ENCODE measurements at regions not wholly inside any gene's neighbourhood (a gene's known extent, or its start where the extent isn't known, plus 50 kb on each side); places are given as distances from the start of the nearest gene placed in this dataset.

DNA sequence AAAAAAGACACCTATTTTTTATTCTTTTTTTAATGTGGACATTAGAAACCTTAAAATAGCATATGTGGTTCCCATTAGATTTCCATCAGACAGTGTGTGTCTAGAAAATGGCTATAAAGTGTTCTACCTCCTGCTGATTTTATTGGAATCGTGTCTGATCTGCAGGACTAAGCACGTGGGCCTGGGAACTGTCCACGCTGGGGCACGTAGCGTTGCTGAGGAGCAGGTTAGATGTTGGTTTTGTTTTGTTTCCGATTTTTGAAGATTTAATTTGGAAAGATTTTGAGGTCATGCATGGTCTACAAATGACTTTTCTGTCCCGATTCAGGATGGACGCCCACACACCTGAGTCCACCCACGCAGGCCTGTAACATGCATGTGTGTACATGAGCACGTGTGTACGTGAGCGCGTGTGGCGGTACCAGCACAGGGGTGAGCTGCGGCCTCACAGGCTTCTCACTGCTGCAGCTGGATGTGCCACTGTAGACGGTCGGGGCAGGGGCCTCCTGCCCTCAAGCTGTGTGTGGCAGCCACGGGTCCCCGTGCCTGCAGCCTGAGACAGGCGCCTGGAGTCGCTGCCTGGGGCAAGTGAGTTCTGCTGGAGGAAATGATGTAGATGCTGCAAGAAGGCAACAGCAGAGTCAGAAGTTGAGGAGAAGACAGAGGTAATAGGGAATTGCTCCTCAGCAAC is 99.7 kb upstream of the CTDP1 start:
- no peak overlapping the region for H3K27ac ChIP-seq (ENCODE audit: low read depth, low read length)
- no peaks in the 10 kb centered on the region for H3K4me1 ChIP-seq (ENCODE audit: control insufficient read depth, insufficient read depth, low read length, unreplicated experiment)
- no peaks in the 10 kb centered on the region for H3K27me3 ChIP-seq (ENCODE audit: insufficient read depth, low read length)
- no peak overlapping the region for H2AFZ ChIP-seq (ENCODE audit: low read length, unreplicated experiment)
- no peaks in the 10 kb centered on the region for H3K36me3 ChIP-seq (ENCODE audit: insufficient read depth, low read length)
- H3K79me2 ChIP-seq (ENCODE audit: control insufficient read depth, insufficient read depth, low read length, unreplicated experiment), result no peaks in the 10 kb centered on the region
- no peak overlapping the region for H3K4me3 ChIP-seq (ENCODE audit: low read depth, low read length)

DNA sequence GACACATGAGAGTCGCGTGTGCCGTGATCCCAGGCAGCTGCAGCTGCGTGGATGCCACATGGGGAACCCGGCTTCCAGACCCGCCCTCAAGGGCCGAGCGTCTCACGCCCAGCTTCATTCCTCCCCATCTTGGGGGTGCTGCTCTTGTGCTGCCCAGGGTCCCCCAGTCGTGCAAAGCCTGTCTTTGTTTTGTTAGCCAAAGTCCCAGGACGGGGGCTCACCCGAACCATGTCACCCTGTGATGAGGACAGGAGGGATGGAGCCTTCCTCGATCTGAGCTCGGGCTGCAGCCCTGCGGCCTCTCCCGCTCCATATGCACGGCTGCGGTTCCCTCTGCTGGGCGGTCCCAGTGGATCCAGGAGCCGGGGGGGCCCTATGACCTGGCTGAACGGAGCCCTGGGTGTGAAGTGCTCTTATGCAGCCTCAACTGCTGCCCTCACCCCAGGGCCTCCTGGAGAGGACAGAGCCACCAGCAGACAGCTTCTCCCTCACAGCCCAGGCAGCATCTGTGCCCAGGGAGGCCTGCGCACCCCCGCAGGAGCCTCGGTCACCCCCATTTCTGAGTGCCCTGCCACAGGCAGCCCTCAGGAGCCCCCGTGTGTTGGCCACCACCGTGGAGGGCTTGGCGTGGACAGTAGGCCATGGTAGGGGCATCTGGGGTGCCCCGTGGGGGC is 99.0 kb upstream of the CTDP1 start:
- Histone ChIP-seq H3K27ac (ENCODE audit: low read depth, low read length) (no peak overlapping the region), H2AFZ (ENCODE audit: low read length, unreplicated experiment) (no peak overlapping the region), H3K36me3 (ENCODE audit: insufficient read depth, low read length) (no peaks in the 10 kb centered on the region), H3K4me1 (ENCODE audit: control insufficient read depth, insufficient read depth, low read length, unreplicated experiment) (no peaks in the 10 kb centered on the region), H3K27me3 (ENCODE audit: insufficient read depth, low read length) (no peaks in the 10 kb centered on the region), H3K79me2 (ENCODE audit: control insufficient read depth, insufficient read depth, low read length, unreplicated experiment) (no peaks in the 10 kb centered on the region), H3K4me3 (ENCODE audit: low read depth, low read length) (no peak overlapping the region)

DNA sequence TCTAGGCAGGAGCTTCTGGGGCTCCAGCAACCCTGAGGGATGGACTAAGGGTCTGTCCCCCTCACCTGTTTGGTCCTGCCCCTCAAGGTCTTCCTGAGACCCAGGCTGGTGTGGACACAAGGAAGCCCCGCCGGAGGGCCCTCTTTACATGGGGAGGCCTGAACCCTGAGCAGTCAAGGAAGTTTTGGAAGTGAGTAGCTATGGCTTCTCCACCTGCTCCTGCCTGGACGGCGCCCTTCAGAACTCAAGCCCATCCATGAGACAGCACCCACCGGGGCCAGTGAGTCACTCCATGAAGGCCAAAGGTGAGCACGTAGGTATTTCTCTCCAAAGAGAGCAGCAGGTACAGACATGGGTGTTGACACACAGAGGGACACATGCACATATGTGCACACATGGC is 98.2 kb upstream of the CTDP1 start:
- H3K79me2 ChIP-seq (ENCODE audit: control insufficient read depth, insufficient read depth, low read length, unreplicated experiment), result no peaks in the 10 kb centered on the region
- H3K27ac ChIP-seq (ENCODE audit: low read depth, low read length), result no peak overlapping the region
- H3K27me3 ChIP-seq (ENCODE audit: insufficient read depth, low read length), result no peaks in the 10 kb centered on the region
- H3K4me1 ChIP-seq (ENCODE audit: control insufficient read depth, insufficient read depth, low read length, unreplicated experiment), result no peaks in the 10 kb centered on the region
- H2AFZ ChIP-seq (ENCODE audit: low read length, unreplicated experiment), result no peak overlapping the region
- H3K4me3 ChIP-seq (ENCODE audit: low read depth, low read length), result no peak overlapping the region
- no peaks in the 10 kb centered on the region for H3K36me3 ChIP-seq (ENCODE audit: insufficient read depth, low read length)

DNA sequence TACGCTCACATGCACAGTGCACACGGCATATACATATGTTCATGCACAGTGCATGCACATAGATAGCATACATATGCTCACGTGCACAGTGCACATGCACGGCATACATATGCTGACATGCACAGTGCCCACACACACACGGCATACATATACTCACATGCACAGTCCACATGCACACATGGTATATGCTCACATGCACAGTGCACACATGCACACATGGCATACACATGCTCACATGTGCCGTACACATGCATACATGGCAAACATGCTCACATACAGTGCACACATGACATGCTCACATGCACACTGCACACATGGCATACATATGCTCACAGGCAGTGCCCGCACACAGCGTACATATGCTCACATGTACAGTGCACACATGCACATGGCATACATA is 97.7 kb upstream of the CTDP1 start:
- Histone ChIP-seq H3K4me3 (ENCODE audit: low read depth, low read length) (no peak overlapping the region), H3K79me2 (ENCODE audit: control insufficient read depth, insufficient read depth, low read length, unreplicated experiment) (no peaks in the 10 kb centered on the region), H3K27me3 (ENCODE audit: insufficient read depth, low read length) (no peaks in the 10 kb centered on the region), H3K4me1 (ENCODE audit: control insufficient read depth, insufficient read depth, low read length, unreplicated experiment) (no peaks in the 10 kb centered on the region), H3K36me3 (ENCODE audit: insufficient read depth, low read length) (no peaks in the 10 kb centered on the region), H2AFZ (ENCODE audit: low read length, unreplicated experiment) (no peak overlapping the region), H3K27ac (ENCODE audit: low read depth, low read length) (no peak overlapping the region)

DNA sequence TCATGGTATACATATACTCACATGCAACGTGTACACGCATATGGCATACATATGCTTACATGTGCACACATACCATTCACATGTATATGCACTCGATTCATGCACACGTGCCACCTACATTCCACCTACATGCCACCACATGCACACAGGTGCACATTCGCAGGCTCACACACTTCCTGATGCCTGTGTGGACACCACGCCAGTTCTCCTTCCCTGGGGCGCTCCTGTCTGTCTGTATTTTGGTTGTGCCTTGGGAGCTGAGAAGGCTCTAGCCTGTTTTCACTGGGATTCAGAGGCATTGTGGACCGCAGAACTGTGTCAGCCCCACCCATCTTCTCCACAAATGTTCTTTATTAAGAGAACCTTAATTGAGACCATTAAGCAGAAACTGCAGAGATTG is 96.6 kb upstream of the CTDP1 start:
- H3K4me3 ChIP-seq (ENCODE audit: low read depth, low read length), result no peak overlapping the region
- no peaks in the 10 kb centered on the region for H3K36me3 ChIP-seq (ENCODE audit: insufficient read depth, low read length)
- H3K79me2 ChIP-seq (ENCODE audit: control insufficient read depth, insufficient read depth, low read length, unreplicated experiment), result no peaks in the 10 kb centered on the region
- H3K4me1 ChIP-seq (ENCODE audit: control insufficient read depth, insufficient read depth, low read length, unreplicated experiment), result no peaks in the 10 kb centered on the region
- H3K27ac ChIP-seq (ENCODE audit: low read depth, low read length), result no peak overlapping the region
- H2AFZ ChIP-seq (ENCODE audit: low read length, unreplicated experiment), result no peak overlapping the region
- no peaks in the 10 kb centered on the region for H3K27me3 ChIP-seq (ENCODE audit: insufficient read depth, low read length)

DNA sequence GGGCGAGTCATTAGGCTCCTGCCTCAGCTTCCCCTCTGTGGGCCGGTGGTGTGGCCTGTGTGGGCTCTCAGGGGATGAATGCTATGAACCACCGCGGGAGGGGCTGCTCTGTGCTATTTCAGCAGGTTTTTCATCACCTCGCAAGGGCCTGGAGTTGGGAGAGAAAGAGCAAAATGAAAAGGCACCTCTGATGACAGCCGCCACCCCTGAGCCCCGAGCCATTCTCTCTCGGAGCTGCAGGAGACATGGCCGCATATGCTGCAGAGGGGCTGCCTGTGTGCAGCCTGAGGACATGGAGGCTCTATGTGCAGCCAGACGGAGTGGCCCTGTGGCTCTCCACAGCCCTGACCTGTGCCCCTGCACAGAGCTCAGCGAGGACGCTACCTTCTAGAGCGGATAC is 96.2 kb upstream of the CTDP1 start:
- H3K4me1 ChIP-seq (ENCODE audit: control insufficient read depth, insufficient read depth, low read length, unreplicated experiment), result peaks cover 2% of the 10 kb centered on the region
- no peak overlapping the region for H3K4me3 ChIP-seq (ENCODE audit: low read depth, low read length)
- no peaks in the 10 kb centered on the region for H3K27me3 ChIP-seq (ENCODE audit: insufficient read depth, low read length)

DNA sequence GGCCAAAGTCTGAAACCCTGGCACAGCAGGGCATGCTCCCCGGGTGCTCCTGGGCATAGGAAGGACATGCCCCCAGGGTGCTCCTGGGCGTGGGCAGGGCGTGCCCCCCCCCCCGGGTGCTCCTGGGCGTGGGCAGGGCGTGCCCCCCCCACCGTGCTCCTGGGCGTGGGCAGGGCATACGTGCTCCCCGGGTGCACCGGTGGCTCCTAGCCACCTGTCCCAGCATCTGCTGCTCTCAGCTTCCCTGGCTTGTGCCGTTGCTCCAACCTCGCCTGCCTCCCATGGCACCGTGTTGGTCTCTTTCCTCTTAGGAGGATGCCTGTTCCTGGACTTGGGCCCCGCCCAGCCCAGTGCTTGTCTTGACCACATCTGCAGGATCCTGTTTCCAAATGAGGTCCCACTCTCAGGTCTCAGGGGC is 95.6 kb upstream of the CTDP1 start:
- Histone ChIP-seq H2AFZ (ENCODE audit: low read length, unreplicated experiment) (no peak overlapping the region), H3K36me3 (ENCODE audit: insufficient read depth, low read length) (no peaks in the 10 kb centered on the region), H3K27ac (ENCODE audit: low read depth, low read length) (no peak overlapping the region), H3K79me2 (ENCODE audit: control insufficient read depth, insufficient read depth, low read length, unreplicated experiment) (no peaks in the 10 kb centered on the region), H3K4me3 (ENCODE audit: low read depth, low read length) (no peak overlapping the region), H3K4me1 (ENCODE audit: control insufficient read depth, insufficient read depth, low read length, unreplicated experiment) (peaks cover 6% of the 10 kb centered on the region), H3K27me3 (ENCODE audit: insufficient read depth, low read length) (no peaks in the 10 kb centered on the region)

More for the DNA sequence above, 96.2 kb upstream of the CTDP1 start:
- Histone ChIP-seq H2AFZ (ENCODE audit: low read length, unreplicated experiment) (no peak overlapping the region), H3K27ac (ENCODE audit: low read depth, low read length) (no peak overlapping the region), H3K36me3 (ENCODE audit: insufficient read depth, low read length) (no peaks in the 10 kb centered on the region), H3K79me2 (ENCODE audit: control insufficient read depth, insufficient read depth, low read length, unreplicated experiment) (no peaks in the 10 kb centered on the region)

DNA sequence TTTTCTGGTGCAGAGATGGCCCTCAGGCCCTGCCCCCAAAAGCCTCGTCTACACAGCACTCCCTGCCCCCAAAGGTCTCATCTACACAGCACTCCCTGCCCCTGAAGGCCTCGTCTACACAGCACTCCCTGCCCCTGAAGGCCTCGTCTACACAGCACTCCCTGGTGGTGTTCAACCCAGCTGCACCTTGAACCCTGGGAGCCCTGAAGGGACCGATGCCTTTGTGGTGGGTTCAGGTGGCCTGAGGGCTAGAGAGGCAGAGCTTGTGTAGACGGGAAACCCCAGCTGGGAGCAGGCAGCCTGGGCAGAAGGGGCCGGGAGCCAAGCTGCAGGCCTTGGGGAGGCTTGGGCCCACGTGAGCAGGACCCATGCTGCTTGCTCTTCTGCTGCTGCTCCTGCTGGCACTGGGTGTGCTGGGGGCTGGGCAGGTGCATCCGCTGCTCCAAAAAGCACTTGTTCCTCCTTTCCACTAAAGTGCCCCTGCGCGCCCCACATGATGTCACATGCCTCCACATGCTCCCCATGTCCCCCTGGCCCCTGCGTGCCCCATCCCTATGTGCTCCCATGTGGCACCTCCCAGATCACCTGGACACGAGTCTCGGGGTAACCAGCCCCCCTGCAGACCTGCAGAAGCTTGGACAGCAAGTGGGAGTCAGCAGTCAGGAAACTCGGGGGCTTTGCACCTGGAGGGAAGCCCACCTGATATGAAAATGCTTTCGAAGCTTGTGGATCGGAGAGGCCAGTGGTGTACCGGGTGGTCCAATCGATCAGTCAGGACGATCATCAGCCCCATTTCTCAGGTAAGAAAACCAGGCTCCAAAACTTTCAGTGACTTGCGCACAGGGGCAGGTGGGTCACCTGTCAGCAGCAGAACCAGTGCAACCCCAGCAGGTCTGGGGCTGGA is 94.9 kb upstream of the CTDP1 start:
- no peak overlapping the region for H3K4me3 ChIP-seq (ENCODE audit: low read depth, low read length)
- H3K36me3 ChIP-seq (ENCODE audit: insufficient read depth, low read length), result no peaks in the 10 kb centered on the region
- peaks cover 6% of the 10 kb centered on the region for H3K4me1 ChIP-seq (ENCODE audit: control insufficient read depth, insufficient read depth, low read length, unreplicated experiment)
- no peaks in the 10 kb centered on the region for H3K27me3 ChIP-seq (ENCODE audit: insufficient read depth, low read length)
- no peak overlapping the region for H3K27ac ChIP-seq (ENCODE audit: low read depth, low read length)
- no peak overlapping the region for H2AFZ ChIP-seq (ENCODE audit: low read length, unreplicated experiment)
- H3K79me2 ChIP-seq (ENCODE audit: control insufficient read depth, insufficient read depth, low read length, unreplicated experiment), result no peaks in the 10 kb centered on the region

DNA sequence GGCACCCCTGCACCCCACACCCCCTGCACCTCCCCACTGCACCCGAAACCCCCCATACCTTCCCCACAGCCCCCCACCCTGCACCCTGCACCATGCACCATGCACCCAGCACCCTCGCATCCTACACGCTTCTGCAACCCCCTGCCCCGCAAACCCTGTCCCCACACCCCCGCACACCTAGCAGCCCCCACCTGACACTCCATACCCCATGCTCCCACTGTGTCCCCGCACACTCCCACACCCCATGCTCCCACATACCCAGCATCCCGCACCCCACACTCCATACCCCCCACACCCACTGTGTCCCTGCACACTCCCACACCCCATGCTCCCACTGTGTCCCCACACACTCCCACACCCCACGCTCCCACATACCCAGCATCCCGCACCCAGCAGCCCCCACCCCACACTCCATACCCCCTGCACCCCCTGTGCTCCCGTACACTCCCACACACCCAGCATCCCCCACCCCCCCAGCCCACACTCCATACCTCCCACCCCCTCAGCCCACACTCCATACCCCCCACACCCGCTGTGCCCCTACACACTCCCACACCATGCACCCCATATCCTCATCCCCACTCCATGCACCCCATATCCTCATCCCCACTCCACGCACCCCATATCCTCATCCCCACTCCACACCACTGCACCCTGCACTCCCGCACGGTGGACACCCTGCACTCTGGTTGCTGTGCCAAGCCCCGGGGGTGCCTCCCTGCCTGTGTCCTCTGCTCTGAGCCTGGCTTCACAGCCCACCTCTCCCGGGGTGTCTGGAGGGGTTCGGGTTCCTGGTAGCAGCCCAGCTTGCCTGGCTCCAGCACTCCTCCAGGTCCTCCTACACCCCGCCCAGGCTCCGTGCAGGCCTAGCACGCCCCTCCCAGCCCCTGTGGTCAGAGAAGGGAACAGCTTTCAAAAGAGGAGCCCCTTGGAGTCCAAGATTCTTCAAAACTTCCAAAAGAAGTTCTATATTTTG is 93.9 kb upstream of the CTDP1 start:
- no peak overlapping the region for H3K27ac ChIP-seq (ENCODE audit: low read depth, low read length)
- peaks cover 6% of the 10 kb centered on the region for H3K4me1 ChIP-seq (ENCODE audit: control insufficient read depth, insufficient read depth, low read length, unreplicated experiment)
- no peak overlapping the region for H2AFZ ChIP-seq (ENCODE audit: low read length, unreplicated experiment)
- H3K27me3 ChIP-seq (ENCODE audit: insufficient read depth, low read length), result no peaks in the 10 kb centered on the region
- no peaks in the 10 kb centered on the region for H3K79me2 ChIP-seq (ENCODE audit: control insufficient read depth, insufficient read depth, low read length, unreplicated experiment)
- no peak overlapping the region for H3K4me3 ChIP-seq (ENCODE audit: low read depth, low read length)
- H3K36me3 ChIP-seq (ENCODE audit: insufficient read depth, low read length), result no peaks in the 10 kb centered on the region
